PFSK-1 (cell line): ENCODE measurements at regions not wholly inside any gene's neighbourhood (a gene's known extent, or its start where the extent isn't known, plus 50 kb on each side); places are given as distances from the start of the nearest gene placed in this dataset.

Source experiments
- FOXP2 ChIP-seq: optimal IDR thresholded peaks from 2 replicates; pipeline ENCODE3; 2011; ENCODE audit warnings: borderline replicate concordance, control low read depth, inconsistent platforms; ENCODE audit not compliant: insufficient read depth; ENCODE audit errors: extremely low read length, extremely low read depth
- POLR2AphosphoS5 ChIP-seq: IDR thresholded peaks from 2 replicates; pipeline ENCODE4 v1.6.1; 2012; ENCODE audit warnings: low read depth, mild to moderate bottlenecking, control low read depth, low read length, moderate library complexity
- REST ChIP-seq, 2 experiments: IDR thresholded peaks; 2 replicates each; pipeline versions ENCODE4 v1.6.1 to v1.8.0; 2011 to 2012; ENCODE audit warnings: low read depth in 2 of 2, low read length in 2 of 2, control low read depth in 1 of 2, inconsistent platforms in 1 of 2, mild to moderate bottlenecking in 1 of 2, moderate library complexity in 1 of 2; ENCODE audit not compliant: insufficient read depth in 1 of 2
- SIN3A ChIP-seq: IDR thresholded peaks from 2 replicates; pipeline ENCODE4 v1.6.1; 2012; ENCODE audit warnings: mild to moderate bottlenecking, low read length, moderate library complexity, borderline replicate concordance; ENCODE audit not compliant: insufficient read depth
- TAF1 ChIP-seq: IDR thresholded peaks from 2 replicates; pipeline ENCODE4 v1.6.1; 2012; ENCODE audit warnings: low read length, control low read depth, borderline replicate concordance; ENCODE audit not compliant: insufficient read depth

- TF ChIP-seq SIN3A (no peak), TAF1 (no peak), FOXP2 (no peak), POLR2AphosphoS5 (no peak), REST (IDR thresholded peaks at IDR 0.05; ENCODE audit: insufficient read depth in 1 of 2, low read depth in 2 of 2, low read length in 2 of 2) (no peak)
These were observed 922.5 kb downstream of the SUCLG1 start for GRCh38 chr2:83536556-83536955.

GRCh38 chr2:83534416-83534815 lies 924.7 kb downstream of the SUCLG1 start:
- no peak for TF ChIP-seq SIN3A
- TF ChIP-seq REST (IDR thresholded peaks at IDR 0.05; ENCODE audit: insufficient read depth in 1 of 2, low read depth in 2 of 2, low read length in 2 of 2), result no peak

GRCh38 chr2:83531206-83531826 lies 927.8 kb downstream of the SUCLG1 start:
- TF ChIP-seq TAF1 (no peak), REST (IDR thresholded peaks at IDR 0.05; ENCODE audit: insufficient read depth in 1 of 2, low read depth in 2 of 2, low read length in 2 of 2) (no peak), FOXP2 (no peak), POLR2AphosphoS5 (no peak), SIN3A (no peak)

GRCh38 chr2:83528767-83529166 lies 930.3 kb downstream of the SUCLG1 start:
- TF ChIP-seq POLR2AphosphoS5 (no peak), SIN3A (no peak), REST (IDR thresholded peaks at IDR 0.05; ENCODE audit: insufficient read depth in 1 of 2, low read depth in 2 of 2, low read length in 2 of 2) (no peak), FOXP2 (no peak), TAF1 (no peak)

- TF ChIP-seq REST (IDR thresholded peaks at IDR 0.05; ENCODE audit: insufficient read depth in 1 of 2, low read depth in 2 of 2, low read length in 2 of 2) (no peak), FOXP2 (no peak), SIN3A (no peak), TAF1 (no peak), POLR2AphosphoS5 (no peak)
These were observed 936.1 kb downstream of the SUCLG1 start for GRCh38 chr2:83522891-83523493.
